Kidney tubule cell (primary cell): ENCODE measurements at regions not wholly inside any gene's neighbourhood (a gene's known extent, or its start where the extent isn't known, plus 50 kb on each side); places are given as distances from the start of the nearest gene placed in this dataset.

Experiments
- DNase-seq: peaks from one replicate; pipeline ENCODE4 v3.0.0-alpha.2; 2018; ENCODE audit warnings: low spot score

DNA sequence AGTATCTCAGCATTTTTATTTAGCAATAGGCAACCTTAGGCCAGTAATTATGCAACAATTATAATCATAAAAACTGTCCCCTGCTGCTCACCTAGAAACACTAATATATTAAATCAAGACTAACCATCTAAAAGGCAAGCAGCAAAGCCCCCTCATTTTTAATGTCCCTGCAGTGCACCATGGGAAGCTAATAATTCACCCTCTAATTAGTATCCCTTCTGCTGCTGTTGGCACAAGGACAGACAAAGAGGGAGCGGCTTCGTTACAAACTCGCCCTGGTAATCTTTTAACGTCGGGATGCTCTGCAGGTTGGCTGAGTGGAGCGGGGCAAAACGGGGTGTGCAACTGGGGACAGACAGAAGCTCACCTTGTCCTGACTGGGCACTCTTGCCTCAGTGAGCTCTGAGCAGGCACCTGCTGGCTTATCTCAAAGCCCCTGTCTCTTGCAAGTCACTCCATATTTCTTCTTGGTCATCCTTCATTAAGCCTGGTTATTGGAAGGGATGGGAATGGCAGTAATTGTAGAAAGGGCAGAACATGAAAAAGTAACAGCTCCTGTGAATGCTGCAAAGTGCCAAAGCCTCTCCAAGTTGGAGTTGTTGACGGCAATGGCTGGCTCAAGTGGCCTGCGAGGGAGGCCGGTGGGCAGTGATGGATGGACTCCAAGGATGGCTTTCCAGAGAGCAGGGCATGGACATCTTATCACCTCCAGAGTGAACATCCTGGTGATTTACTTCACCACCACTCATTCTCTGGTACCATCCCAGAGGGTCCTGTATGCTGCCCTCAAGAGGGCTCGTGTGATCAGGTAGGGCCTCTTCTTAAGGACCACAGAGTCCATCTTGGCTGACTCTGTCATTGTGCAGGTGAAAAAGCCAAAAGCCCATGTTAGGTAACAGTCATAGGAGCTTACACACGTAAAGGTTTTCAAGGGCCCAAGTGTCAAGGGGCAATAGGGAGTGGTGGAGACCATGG, 219.6 kb upstream of the N4BP1 start:
- no peak for DNase-seq

GRCh38 chr16:48824271-48824670, 214.3 kb upstream of the N4BP1 start:
- no peak for DNase-seq

DNA sequence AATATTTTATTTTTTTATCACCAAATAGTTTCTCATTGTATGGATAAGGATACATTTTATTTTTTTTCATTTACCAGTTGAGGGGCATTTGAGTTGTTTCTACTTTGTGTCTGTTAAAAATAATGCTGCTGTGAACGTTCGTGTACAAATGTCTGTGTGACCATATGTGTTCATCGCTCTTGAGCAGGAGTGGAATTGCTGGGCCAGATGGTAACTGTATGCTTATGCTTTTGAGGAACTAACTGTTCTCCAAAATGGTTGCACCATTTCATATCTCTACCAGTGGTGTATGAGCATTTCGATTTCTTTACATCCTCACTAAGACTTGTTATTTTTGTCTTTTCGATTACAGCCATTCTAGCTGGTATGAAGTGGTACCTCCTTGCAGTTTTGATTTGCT, 212.5 kb upstream of the N4BP1 start:
- no peak for DNase-seq

- no peak for DNase-seq
These were observed 210.4 kb upstream of the N4BP1 start for GRCh38 chr16:48820379-48820778.

GRCh38 chr16:48818257-48818656, 208.3 kb upstream of the N4BP1 start:
- no peak for DNase-seq

DNA sequence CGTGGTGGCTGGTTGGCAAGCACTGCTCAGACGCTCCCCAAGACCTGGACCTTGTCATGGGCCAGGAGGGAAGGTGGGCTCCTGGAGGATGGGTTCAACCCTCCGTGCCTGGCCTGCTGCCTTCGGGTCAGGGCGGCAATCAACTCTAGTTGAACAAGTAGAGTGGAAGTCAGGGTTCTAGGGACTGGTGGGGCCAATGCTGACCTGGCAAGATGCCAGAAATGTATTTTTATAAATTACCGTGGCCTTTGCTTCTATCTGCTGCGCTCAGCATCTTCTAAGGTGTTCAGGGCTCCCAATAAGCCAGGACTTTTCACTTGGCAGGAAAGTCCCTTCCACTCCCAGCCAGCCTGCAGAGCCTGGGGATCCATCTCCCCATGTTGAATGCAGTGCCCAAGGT, 207.1 kb upstream of the N4BP1 start:
- DNase-seq: no peak

DNA sequence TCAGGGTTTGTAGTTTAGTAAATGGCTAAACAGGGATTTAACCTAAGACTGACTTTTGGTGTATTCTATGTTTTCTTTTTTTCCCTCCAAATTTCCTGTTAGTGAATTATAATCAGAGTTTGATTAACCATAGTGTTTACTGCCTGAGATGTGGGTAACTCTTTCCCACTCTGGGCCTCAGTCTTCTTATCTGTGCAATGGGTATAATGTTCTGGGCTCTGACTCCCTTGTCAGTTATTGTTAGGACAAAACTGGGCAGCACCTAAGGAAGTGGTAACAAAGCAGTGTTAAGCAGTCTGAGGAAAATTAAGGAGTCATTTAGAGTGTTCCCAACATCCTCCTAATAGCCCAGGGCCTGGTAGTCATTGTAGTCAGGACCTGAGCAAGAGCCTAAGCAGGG, 206.4 kb upstream of the N4BP1 start:
- DNase-seq: no peak

- no peak for DNase-seq
These were observed 205.0 kb upstream of the N4BP1 start for GRCh38 chr16:48814994-48815393.

GRCh38 chr16:48813485-48813884, 203.5 kb upstream of the N4BP1 start:
- DNase-seq: no peak

- DNase-seq: no peak
These were observed 202.9 kb upstream of the N4BP1 start for GRCh38 chr16:48812856-48813255.

DNA sequence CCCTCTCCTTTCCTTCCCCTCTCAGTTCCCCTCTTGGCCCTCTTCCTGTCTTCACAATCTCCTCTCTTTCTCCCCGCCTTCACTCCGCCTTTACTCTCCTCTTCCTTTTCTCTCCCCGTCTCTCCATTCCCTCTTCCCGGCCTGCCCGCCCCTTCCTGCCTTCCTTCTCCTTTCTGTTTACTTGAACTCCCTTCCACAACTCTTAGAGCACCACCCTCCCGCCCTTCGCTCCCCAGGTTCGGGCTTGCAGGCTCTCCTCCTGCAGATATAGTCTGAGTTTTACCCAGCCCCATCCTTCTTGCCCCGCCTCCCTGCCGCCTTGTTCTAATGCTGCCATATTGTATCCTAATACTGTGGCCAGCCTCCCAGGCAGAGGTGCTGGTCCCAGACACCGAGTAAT, 201.5 kb upstream of the N4BP1 start:
- no peak for DNase-seq

DNA sequence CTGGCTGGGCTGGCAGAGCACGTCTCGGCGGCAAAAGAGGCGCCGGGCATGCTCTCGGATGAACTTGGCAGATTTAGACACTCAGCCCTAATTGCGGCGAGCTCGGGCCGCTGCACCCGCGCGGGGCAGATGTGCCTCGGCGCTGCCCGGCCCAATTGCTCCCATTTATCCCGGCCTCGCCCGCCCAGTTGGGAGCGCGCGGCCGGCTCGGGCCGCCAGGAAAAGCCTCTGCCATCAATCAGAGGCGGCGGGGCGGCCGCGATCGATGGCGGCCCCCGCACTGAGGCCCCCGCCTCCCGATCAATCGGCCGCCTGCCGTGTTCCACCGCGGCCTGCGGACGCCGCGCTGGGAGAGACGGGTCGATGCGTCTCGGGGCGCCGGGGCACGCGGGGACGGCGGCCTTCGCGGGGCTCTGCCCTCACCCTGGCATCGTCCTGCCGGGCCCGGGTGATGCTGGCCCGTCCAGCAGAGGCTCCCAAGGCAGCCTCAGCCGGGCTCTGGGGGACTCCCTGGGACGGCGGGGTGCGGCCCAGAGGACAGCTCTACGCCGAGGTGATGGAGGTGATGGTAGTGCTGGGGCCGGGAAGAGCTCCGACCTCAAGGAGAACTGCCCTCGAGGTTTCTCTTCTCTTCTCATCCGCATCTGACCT, 200.9 kb upstream of the N4BP1 start:
- DNase-seq: no peak

DNA sequence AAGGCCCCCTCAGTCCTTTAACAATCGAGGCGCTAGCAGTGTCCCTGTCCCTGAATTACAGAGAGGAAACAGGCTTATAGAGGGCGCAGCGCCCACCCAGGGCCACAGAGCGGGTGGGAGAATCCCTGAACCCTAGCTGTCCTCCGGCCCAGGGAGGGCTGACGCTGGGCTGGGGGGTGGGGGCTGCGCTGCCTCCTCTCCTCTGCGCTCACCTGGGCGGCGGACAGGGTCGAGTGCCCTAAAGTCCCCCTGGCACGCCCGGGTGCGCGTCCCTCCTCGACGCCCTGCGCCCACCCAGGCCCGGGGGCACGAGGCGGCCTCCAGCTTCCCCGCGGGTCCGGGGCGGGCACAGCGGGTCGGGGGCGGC, 200.4 kb upstream of the N4BP1 start:
- DNase-seq: no peak

GRCh38 chr16:48790151-48790550, 180.2 kb upstream of the N4BP1 start:
- no peak for DNase-seq

GRCh38 chr16:48788475-48788874, 178.5 kb upstream of the N4BP1 start:
- no peak for DNase-seq

GRCh38 chr16:48745541-48745940, 135.6 kb upstream of the N4BP1 start:
- DNase-seq: no peak

GRCh38 chr16:48740964-48741363, 131.0 kb upstream of the N4BP1 start:
- DNase-seq: no peak

DNA sequence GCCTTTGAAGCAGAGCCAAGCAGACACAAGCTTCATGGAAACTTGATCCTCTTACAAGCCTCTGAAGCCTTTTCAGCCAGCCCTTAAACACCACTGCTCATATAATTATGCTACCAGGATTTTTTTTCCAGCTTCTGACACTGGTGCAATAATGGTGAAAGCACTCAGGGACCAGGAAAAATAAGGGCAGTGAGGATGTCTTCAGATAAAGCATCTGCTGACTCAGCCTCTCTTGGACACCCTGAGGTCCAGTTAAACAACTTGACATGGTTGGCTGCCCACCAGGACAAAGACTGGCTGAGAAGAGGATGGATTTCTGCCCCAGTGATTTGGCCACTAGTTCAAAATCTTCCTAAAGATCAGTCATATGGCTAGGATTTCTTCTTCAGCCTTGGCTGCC, 124.2 kb upstream of the N4BP1 start:
- peak; percentile 10 for DNase-seq

DNA sequence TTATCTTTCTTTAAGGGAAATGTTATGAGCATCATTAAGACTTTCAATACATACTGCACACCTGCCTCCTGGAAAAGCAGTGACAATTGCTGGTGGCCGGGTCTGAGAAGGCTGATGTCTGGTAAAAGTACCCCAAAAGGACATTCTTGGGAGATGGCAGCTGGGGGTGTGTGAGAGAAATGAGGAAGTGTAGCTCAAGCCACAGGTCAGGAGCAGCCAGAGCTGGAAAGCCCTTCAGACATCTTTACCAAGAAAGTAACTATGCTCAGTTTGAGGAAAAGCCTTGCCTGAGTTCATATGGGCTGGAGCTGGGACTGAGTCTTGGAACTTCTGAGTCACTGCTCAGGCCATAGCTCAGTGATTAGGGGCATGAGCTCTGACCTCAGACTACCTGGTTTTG, 94.7 kb upstream of the N4BP1 start:
- DNase-seq: no peak

GRCh38 chr16:48687421-48688038, 77.5 kb upstream of the N4BP1 start:
- peak; percentile 71 for DNase-seq

DNA sequence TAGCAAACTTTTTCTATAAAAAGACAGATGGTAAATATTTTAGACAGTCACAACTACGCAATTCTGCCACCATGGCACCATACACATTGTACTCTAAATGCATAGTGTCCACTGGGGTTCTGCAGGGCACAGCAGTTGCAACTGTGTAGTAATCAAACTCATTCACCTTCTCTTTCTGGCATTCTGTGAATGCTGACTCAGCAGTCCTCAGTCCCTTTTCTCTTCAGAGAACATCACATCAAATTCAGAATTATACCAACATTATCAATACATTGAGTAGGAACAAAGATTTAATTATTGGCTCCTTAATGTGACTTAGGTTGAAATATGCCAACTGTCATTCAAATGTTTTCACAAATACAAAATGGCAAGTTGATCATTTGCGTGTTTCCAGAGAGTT, 74.2 kb upstream of the N4BP1 start:
- DNase-seq: no peak

DNA sequence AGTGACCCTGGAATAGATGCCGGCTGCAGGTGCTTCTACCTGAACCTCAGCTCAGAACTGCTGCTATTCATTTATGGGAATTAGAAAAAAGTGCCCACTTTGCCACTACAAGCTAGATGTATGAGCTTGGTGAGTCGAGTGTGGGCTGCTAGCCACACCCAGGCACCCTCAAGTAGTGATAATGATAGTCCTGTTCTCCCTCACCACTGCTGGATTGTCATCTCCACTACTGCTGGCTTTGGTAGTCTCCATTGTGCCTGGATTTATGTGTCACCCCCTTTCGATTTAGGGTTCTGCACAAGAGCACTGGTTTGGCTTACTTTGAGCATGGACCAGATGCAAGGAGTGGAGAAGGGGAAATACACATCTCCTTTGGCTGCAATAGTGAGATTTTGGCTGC, 73.0 kb upstream of the N4BP1 start:
- no peak for DNase-seq

DNA sequence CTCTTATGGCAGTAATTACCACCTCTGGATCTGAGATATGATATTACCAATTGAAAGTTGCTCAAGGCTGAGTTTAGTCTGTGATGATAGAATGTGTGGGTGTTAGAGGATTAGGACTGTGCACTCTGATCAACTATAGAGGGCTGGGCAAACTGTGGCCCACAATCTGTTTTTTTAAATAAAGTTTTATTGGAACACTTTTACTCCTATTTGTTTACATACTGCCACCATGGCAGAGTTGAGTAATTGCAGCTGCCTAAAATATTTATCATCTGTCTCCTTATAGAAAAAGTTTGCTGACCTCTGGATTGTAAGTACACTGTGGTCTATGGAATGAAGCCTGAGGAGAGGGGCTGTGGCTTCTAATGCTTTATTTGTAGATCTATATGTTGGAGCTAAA, 71.5 kb upstream of the N4BP1 start:
- no peak for DNase-seq
